Activated CD4-positive, alpha-beta T cell treated with anti-CD3 and anti-CD28 coated beads, Interleukin-2, amount 50 U/mL, for 24 hours (primary cell): ENCODE measurements at regions not wholly inside any gene's neighbourhood (a gene's known extent, or its start where the extent isn't known, plus 50 kb on each side); places are given as distances from the start of the nearest gene placed in this dataset.

ENCODE experiments used
- DNase-seq, 2 donors: peaks; one replicate each; pipeline ENCODE4 v3.0.0-alpha.2; 2020; ENCODE audit warnings: low read depth in 1 of 2, low spot score in 1 of 2

DNA sequence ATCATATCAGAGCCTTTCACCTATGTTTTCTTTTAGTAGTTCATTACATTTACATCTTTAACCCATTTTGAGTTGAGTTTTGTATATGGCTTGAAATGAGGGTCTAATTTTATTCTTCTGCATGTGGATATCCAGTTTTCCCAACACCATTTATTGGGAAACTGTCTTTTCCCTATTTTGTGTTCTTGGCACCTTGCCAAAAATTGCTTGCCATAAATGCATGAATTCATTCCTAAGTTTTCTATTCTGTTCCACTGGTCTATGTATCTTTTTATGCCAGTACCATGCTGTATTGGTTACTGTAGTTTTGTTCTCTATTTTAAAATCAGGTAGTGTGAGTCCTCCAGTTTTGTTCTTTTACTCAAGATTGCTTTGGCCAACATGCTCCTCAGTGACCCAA lies 144.0 kb upstream of the OBI1 start:
- no peak for DNase-seq

DNA sequence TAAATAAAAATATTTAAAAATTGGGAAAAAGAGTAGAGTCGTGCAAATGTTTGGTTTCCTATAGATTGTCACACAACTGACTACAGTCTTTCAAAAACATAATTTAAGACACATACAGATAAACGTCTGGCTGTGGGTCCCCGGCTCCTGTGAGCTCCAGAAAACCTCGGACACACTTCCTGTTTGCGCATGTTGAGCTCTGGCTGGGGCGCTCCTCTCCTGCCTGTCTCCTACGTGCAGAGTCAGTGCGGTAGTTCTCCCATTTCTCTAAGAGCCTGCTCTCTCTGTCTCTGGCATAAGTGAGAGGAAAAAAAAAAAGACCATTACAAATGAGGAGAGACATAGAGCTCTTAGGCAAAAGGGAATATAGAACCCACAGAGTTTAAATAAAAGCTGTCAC lies 128.2 kb upstream of the OBI1 start:
- DNase-seq = no peak

DNA sequence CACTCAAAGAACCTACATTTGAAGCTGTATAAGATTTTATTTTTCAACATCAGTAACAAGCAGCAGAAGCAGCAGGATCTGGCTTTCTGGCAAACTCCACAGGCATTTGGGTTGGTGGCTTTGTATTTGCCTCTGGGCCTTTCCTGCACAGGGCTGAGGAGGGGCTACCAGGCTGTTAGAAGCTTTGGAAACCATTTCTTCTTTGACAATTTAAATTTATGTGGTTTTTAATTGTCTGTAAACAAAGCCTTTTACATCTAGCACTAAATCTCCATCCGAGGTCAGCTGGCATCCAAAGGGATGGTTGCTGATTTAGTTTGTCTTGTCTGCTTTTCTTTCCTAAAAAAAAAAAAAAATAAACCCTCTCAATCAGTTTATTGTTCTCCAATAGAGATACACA lies 127.5 kb upstream of the OBI1 start:
- DNase-seq = no peak

DNA sequence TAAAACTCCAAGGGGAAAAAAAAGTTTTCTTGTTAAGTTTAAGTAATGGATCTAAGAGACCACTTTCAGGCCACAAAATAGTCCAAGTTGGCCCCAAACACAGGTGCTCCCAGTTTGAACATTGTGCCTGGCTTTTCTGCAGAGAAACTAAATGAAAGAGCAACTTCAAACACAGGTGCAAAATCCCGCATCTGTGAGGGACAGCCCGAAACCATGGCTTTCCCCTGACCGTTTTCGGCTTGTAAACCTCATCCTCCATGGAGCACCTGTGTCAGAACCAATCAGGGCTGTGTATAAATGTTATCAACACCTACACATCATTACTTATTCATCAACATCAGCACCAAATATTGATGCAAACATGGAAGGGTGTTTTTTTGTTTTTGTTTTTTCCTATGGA lies 126.8 kb upstream of the OBI1 start:
- DNase-seq = no peak

DNA sequence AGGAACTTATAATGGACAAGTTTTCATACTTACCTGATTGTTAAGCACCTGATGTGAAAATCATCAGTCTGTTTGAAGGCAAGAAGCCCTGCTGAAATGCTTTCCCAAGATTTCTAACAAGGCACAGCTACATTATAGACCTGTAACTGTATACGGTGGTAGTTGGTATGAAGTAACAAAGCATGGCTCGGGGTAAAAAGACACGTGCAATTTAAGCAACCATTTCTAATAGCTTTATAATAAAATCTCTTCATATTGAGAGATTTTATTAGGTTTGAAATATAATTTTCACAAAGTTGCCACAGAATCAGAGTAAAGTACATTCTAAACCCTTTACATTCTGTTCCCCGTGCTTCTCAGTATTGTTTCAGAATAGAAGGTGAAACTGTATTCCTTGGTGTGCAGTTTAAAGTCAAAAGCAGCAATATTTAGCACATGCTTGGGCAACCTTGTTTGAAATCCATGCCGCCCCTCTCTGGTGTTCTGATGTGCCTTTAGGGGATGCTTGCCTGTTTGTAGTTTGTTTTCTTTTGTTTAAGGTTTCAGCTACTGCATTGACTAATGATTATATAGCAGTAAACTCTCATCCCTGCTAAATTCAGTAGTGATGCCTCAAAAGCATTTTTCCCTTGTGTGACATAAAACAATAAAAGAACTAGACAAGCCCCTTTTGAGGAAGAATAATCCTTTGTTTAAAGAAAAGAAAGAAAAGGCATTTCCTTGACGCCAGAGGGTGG lies 125.2 kb upstream of the OBI1 start:
- no peak for DNase-seq

DNA sequence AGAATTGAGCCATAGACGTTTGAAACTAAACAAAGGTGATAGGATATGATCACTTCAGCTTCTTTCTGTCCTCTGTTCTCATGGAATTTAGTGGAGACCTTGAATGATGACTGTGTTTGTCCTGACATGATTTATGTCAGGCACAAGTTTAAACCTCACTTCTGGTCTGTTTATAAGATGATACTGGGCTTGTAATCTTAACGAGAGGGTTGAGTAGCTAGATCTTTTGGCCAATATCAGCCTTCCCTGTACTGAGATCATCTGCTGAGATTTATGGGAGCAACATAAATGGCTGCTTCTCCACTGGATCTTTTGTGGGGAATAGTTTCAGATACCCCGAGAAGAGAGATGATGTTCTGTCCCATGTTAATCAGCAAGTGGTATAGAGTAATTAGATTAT lies 121.8 kb upstream of the OBI1 start:
- no peak for DNase-seq

DNA sequence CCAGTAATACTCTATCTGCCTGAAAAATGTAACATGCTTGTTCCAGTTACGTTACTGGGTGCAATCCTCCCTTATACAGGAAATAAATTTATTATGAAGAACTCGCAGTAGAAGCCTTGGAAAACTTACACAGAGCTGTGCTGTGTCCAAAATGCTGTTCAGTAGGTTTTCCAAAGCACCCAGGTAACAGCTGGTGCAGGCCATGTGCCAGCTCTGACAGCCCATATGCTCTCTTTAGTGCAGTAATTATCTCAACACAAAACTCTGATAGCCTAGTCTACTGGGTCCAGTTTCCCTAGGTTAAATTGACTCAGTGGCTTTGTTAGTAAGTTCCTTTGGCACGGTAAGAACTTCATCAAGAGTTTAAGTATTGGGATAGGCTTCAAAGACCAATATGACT lies 120.7 kb upstream of the OBI1 start:
- DNase-seq = no peak

DNA sequence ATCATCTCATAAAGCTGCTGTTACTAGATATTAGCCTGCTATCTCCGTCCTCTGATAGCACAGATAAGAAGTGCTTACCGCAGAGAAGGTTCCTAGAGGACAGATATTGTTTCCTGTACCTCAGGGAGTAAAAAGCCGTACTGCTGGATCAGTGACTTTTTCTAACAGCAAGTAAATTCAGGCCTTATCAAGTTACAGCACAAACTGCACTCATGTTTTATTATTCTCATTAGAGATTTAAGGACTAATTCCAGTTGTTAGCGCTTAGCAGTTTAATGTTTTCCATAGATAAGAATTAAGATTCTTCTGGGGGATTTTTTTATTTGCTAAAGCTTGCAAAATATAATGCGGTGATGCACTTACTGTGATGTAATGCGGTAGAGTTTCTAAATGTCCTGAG lies 119.0 kb upstream of the OBI1 start:
- no peak for DNase-seq

DNA sequence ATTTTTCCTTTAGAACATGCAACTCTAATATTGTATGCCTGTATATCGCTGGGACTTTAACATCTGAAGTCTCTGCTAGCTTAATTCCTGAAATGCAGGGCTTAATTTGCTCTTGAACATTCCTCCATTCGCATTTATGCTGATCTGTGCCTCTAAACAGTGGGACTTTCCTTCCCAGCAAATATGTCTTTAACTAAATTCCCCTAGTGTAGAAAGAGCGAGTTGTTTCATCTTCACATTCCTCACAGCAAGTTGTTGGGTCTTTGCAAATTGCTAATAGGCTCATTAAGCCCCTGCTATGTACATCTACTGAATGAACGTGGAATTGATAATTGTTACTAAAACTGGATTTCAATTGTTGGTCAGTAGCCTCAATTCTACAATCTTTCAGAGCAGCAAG lies 118.4 kb upstream of the OBI1 start:
- no peak for DNase-seq

DNA sequence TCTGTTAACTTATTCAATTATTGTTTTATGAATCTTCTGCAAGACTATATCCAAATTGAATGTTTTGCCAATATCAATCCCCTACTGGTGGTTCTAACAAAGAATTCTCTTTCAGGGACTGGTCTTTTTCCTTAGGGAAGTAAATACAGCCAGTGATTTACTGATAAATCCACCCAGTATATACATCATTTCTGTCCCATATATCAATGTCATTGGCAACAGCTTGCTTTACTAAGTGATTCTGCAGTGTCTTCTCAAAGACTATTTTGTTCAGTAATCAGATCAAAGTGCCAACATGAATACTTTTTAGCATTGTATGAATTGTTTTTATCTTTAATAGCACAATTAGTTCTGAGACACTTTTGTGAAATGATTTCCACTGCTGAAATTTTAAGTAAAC lies 114.0 kb upstream of the OBI1 start:
- DNase-seq = no peak

DNA sequence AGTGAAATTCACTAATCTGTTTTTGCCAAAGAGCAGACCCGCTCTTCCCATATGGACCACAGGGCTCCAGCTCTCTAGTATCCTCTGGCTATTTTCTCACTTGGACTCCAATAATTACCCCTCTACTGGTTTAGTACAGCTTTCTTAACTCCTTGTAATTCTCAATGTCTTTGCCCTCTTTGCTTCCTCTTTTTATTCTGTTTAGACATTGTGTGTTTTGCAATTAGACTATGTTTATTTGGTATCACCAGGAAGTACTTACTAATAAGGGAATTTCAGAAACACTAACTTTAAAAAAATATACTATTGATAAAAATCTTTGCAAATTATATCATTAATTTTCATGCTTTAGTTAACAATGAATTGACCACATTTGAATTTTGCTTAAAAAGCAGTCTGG lies 111.6 kb upstream of the OBI1 start:
- DNase-seq = no peak

DNA sequence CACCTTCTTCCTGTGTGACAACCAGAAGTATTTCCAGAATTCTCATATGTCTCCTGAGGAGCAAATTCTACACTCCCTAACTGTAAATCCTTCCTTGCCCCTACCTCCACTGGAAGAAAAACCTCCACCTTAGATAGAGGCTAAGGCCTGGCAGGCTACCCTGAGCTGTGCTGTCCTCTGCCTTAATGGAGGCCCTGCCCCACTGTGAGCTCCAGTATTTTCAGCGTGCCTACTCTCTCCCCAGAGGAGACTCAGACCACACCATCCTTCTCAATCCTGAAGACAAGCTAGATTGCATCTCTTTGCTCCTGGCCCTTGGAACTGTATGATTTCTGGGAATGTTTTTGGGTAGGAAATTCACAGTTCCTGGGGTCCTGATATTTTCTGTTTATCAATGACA lies 110.0 kb upstream of the OBI1 start:
- DNase-seq = no peak

DNA sequence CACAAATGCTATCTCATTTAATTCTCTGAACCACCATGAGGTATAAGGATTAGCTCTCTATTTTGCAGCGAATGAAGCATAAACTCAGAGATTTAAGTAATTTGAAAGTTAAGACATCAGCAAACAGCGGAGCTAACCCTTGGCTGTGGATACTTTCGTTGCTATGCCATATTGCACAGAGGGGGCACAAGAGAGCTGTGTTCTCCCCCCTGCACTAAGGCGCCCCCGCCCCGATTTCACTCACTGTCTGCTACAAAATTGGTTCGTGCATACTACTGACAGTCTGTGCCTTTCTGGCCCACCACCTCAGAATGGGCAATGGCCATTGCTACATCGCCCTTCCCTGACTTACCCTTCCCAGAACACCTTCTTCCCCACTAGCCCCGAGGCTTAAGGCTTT lies 105.7 kb upstream of the OBI1 start:
- DNase-seq = no peak

DNA sequence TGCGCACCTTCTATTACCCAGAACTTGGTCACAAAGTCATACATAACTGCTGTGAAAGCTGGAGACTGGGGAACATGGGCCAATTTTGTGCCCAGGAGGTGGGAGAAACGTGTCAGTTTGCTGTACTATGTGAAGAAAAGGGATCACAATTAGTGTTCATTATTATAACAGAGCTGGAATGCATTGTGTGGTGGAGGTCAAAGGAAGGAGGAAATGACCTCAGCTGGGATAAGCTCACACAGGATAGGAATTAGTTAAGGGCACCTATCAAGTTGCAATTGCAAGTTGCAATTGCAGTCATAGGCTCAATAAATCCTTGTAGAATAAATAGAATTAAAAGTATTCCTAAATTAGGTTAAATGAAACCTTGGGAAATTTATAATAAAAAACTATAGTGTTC lies 103.9 kb upstream of the OBI1 start:
- DNase-seq = no peak

DNA sequence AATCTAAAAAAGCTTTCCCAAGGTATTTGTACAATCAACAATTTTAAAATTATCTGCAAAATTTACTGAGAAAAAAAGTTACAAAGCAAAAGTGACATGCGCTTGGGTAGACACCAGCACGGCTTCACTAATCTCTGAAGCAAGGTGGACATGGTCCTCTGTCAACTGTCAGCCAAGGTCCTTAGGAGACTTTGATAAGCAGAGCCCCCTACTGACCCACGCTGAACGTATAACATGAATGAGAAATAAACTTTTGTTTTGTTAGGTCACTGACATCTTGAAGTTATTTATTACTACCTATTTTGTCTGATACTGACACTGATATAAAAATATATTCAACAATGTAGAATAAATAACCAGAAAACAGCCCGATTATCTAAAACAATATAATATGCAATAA lies 100.7 kb upstream of the OBI1 start:
- DNase-seq = no peak

DNA sequence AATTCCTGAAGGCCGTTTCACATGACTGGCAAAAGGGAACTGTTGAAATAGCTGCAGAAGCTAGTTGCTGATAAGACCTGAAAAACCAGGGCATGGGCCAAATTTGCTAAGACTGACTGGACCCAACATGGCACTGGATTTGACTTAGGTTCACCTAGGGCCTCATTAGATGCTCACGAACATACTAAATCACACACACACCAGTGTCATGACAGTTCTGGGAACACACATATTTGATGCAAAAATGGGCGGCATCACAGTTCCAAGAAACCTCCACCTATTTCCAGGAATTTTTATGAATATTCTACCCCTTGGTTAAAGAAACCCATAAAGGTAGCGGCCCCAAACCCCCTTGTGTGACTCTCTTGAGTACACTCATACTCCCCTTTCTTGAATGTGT lies 99.6 kb upstream of the OBI1 start:
- no peak for DNase-seq

DNA sequence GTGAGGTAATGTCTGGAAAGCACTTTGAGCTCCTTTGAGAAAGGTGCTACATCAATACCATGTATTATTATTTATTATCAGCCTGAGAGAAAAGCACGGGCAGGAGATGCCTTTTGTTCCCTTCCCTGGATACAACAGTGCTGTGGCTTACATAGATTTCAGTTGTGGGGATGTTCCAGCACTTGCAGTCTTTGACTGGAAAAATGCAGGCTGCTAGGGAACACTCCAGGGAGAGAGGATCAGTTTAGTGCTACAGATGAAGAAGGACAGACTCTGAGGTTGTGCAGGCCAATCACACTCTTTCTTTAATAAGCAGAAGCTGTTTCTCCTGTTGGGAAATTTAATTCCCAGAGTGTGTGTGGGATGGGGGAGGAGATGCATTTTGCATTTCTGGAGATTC lies 94.5 kb upstream of the OBI1 start:
- no peak for DNase-seq

DNA sequence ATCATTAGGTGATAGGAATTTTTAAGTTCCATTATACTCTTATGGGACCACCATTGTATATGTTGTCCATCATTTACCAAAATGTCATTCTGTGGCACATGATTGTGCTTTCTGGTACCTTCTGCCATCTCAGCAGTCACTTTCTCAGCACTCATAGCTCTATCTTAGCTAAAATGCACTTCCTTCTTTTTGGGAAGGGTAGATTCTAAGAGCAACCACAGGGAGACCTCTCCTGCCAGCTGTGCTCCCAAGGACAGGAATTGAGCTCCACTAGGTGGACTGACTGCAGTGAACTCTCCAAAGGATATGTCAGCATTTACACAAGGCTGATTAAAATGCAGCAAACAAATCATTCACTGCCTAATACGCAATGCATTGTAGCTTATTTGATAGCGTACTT lies 91.8 kb upstream of the OBI1 start:
- DNase-seq = no peak

DNA sequence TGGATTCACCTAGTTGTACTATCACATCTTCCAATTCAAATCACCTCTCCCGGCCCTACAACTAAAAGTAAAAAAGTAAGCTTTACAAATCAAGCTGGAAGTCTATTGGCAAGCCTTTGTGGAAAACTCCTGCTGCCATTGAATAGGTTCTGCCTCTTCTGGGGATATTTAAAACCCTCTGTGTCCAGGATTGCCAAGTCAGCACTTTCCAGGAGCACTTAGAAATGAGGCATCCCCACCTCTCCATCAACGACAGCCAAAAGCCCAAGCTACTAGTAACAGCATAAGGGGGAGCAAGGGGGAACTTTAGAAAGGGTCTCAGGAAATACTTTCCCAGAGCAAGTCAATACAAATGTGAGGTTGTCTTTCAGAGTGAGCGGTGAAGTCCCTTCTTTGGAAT lies 85.0 kb upstream of the OBI1 start:
- no peak for DNase-seq

DNA sequence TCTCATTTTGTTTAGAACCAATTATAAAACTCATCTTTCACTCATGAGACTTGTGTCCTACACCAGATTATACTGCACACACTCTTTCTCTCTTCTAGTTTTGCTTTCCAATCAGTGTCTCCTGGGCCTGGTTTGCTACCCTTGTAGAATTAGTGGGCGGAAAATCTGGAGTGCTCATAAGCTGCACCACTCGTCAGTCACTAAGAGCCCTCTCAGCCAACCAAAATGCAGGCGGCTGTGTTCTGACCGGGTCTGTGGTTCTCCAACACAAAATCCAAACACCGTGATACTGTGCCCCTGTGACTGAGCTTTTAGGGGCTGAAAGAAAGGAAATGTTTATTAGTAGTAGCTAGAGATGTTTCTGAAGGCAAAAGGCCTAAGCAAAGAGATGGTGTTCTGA lies 83.7 kb upstream of the OBI1 start:
- DNase-seq = no peak

DNA sequence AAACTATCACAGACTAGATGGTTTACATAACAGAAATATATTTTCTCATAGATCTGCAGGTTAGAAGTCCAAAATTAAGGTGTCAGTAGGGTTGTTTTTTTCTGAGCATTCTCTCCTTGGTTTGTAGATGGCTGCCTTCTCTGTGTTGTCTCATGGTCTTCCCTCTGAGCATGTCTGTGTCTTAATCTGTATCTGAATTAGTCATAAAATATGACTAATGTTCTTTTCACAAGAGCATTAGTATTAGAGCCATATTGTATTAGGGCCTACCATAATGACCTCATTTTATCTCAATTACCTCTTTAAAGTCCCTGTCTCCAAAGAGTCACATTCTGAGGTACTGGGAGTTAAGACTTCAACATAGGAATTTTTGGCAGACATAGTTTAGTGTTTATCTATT lies 77.2 kb upstream of the OBI1 start:
- no peak for DNase-seq

DNA sequence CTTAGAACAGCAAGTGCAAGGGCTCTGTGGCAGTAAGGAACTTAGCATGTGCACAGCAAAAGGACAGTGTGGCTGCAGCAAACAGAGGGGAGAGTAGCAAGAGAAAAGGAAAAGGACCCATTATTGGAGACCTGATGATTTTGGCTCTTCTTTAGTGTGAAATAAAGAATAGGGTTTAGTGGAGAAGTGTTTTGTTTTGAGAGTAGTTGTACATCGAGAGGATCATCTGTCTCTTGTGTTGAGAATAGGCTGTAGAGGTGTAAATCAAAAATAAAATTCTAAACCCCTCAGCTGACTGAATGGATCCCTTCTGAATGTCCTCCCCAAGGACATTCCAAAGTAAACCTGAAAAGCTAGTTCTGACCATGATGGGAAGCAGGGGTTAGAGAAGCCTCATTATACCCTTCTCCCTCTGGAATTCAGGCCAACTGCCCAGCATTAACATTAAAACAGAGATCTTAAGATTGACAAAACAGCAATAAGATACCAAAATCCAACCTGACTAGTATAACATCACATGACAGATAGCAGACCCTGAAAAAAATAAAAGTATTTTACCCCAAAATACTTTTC lies 73.6 kb upstream of the OBI1 start:
- no peak for DNase-seq

DNA sequence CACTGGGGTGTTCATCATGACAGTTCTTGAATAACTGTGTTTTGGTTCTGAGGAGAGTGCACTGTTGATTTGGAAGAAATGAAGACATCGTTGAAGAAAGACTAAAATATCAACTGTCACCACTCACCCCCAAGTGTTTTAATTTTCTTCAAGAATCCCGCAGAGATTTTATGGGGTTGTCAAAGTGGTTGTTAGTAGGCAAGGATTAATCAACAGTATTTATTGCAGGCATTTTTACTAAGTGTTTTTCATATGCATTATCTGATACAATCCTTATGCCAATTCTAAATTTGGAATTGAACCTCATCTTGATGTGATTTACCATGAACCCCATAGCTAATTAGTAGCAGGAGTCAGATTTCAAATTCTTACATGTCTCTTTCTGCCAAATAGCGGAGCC lies 63.7 kb upstream of the OBI1 start:
- DNase-seq = no peak

DNA sequence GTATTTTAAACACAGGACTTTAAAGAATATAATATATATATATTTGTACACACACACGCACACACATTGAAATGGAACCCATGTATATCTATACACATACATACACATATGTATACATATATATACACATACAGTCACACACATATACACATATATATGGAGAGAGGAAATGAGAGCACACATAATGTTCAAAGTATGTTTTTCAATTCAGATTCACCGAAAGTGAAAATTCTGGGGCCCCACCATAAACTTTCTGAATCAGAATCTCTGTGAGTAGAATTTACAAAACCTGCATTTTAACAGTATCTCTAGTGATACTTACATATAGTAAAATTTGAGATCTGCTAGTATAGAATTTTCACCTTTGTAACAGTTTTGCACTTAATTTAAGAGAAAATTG lies 60.4 kb upstream of the OBI1 start:
- no peak for DNase-seq
